HCT116 (cell line): ENCODE measurements at regions not wholly inside any gene's neighbourhood (a gene's known extent, or its start where the extent isn't known, plus 50 kb on each side); places are given as distances from the start of the nearest gene placed in this dataset.

Source experiments
- ATAC-seq: fragments of 200-7000 bp; cut with Tn5 transposase; 2 replicates; pipeline ENCODE4 v1.9.1; 2020; ENCODE audit warnings: mild to moderate bottlenecking, moderate library complexity
- BruUV-seq: library from RNA; stranded (reverse); fragments of 400-500 nt; replicated peaks from 2 replicates; lab custom pipeline; 2021; lab: Mats Ljungman, UMichigan
- CTCF ChIA-PET: fragments of 300-600 bp; sonication (Branson Sonifier 250); formaldehyde crosslinking; loops from one replicate; lab custom pipeline; 2021; ENCODE audit warnings: antibody characterized with exemption; lab: Charles Lee
- POLR2A ChIA-PET: fragments of 300-600, 350-600 bp; sonication (Branson Sonifier 250); formaldehyde crosslinking; loops from one replicate; lab custom pipeline; 2021; ENCODE audit warnings: antibody characterized with exemption; lab: Charles Lee
- RAD21 ChIA-PET, 2 experiments: fragments of 300-600 bp; sonication (Branson Sonifier 250); formaldehyde crosslinking; loops; one replicate each; lab custom pipeline; 2023; ENCODE audit warnings: low total read pairs in 2 of 2; ENCODE audit not compliant: uncharacterized antibody in 2 of 2, unreplicated experiment in 2 of 2, low non-redundant PET in 1 of 2; lab: Charles Lee
- DNase-seq: peaks from one replicate; pipeline ENCODE4 v3.0.0-alpha.2; 2010; ENCODE audit warnings: low read depth, low spot score
- H2AFZ ChIP-seq: fragments of 200-600 bp; shearing (Covaris generic), sonication (generic); 2 replicates; pipeline ENCODE4 v1.6.1; 2017; ENCODE audit warnings: low read depth, mixed run types, mixed read lengths, antibody characterized with exemption, low read length; ENCODE audit not compliant: poor library complexity, severe bottlenecking
- H3K27ac ChIP-seq: 2 replicates; pipeline ENCODE4 v1.5.1; 2012; ENCODE audit warnings: low read depth, low read length
- H3K27me3 ChIP-seq: fragments of 200-600 bp; sonication (generic); 2 replicates; pipeline ENCODE4 v1.6.1; 2016; ENCODE audit warnings: mixed run types, low read length, mixed read lengths; ENCODE audit not compliant: insufficient read depth
- H3K36me3 ChIP-seq, 2 experiments: fragments of 200-500 bp in 1 of 2; fragments of 200-600 bp in 1 of 2; sonication (Bioruptor generic) in 1 of 2; sonication (generic) in 1 of 2; 2 replicates each; pipeline versions ENCODE4 v1.5.1 to v1.6.1; 2014 to 2016; ENCODE audit warnings: low read length in 2 of 2, inconsistent platforms in 1 of 2, mixed read lengths in 1 of 2, mixed run types in 1 of 2; ENCODE audit not compliant: insufficient read depth in 2 of 2, control insufficient read depth in 1 of 2
- H3K4me1 ChIP-seq, 2 experiments: fragments of 200-600 bp in 1 of 2; sonication (generic) in 1 of 2; 2 replicates each; pipeline versions ENCODE4 v1.5.1 to v1.6.1; 2012 to 2017; ENCODE audit warnings: low read length in 2 of 2, inconsistent platforms in 1 of 2, mild to moderate bottlenecking in 1 of 2, mixed read lengths in 1 of 2, mixed run types in 1 of 2, moderate library complexity in 1 of 2; ENCODE audit not compliant: insufficient read depth in 2 of 2, control insufficient read depth in 1 of 2
- H3K4me2 ChIP-seq: fragments of 200-600 bp; sonication (generic); 2 replicates; pipeline ENCODE4 v1.6.1; 2017; ENCODE audit warnings: mixed run types, low read length, mixed read lengths
- H3K4me3 ChIP-seq, 2 experiments: fragments of 200-600 bp in 1 of 2; sonication (generic) in 1 of 2; replicated peaks in 1 of 2; 2 replicates each; pipeline ENCODE4 v1.5.1; 2011 to 2016; ENCODE audit warnings: low read length in 2 of 2, control low read depth in 1 of 2, low read depth in 1 of 2, mild to moderate bottlenecking in 1 of 2, mixed read lengths in 1 of 2, mixed run types in 1 of 2
- H3K79me2 ChIP-seq: fragments of 200-600 bp; sonication (generic); 2 replicates; pipeline ENCODE4 v1.6.1; 2017; ENCODE audit warnings: mild to moderate bottlenecking, mixed run types, low read length, moderate library complexity, mixed read lengths; ENCODE audit not compliant: insufficient read depth
- H3K9ac ChIP-seq: fragments of 200-600 bp; sonication (generic); 2 replicates; pipeline ENCODE4 v1.6.1; 2016; ENCODE audit warnings: low read length, mixed read lengths
- H3K9me2 ChIP-seq: fragments of 200-600 bp; sonication (generic), shearing (Covaris generic); 2 replicates; pipeline ENCODE4 v1.6.1; 2017; ENCODE audit warnings: mixed run types, mild to moderate bottlenecking, moderate library complexity; ENCODE audit not compliant: insufficient read depth
- H3K9me3 ChIP-seq, 2 experiments: fragments of 200-500 bp in 1 of 2; fragments of 200-600 bp in 1 of 2; sonication (Bioruptor generic) in 1 of 2; sonication (generic) in 1 of 2; 2 replicates each; pipeline ENCODE4 v1.6.1; 2014 to 2017; ENCODE audit warnings: low read length in 2 of 2, mixed read lengths in 2 of 2, inconsistent platforms in 1 of 2, low read depth in 1 of 2, mild to moderate bottlenecking in 1 of 2, mixed run types in 1 of 2, moderate library complexity in 1 of 2; ENCODE audit not compliant: control insufficient read depth in 1 of 2, insufficient read depth in 1 of 2
- H4K20me1 ChIP-seq: fragments of 200-600 bp; sonication (generic), shearing (Covaris generic); 2 replicates; pipeline ENCODE4 v1.6.1; 2017; ENCODE audit warnings: mixed run types, mild to moderate bottlenecking, moderate library complexity; ENCODE audit not compliant: insufficient read depth
- CBX3 ChIP-seq: IDR thresholded peaks from 2 replicates; pipeline ENCODE4 v1.6.1; 2012; ENCODE audit warnings: low read depth
- CEBPB ChIP-seq: IDR thresholded peaks from 2 replicates; pipeline ENCODE4 v1.6.1; 2012; ENCODE audit warnings: low read depth
- ELF1 ChIP-seq: IDR thresholded peaks from 2 replicates; pipeline ENCODE4 v1.6.1; 2012; ENCODE audit warnings: low read depth, borderline replicate concordance
- EZH2 ChIP-seq: fragments of 200-600 bp; sonication (generic); IDR thresholded peaks from 2 replicates; pipeline ENCODE4 v1.6.1; 2017; ENCODE audit warnings: antibody characterized with exemption, mixed run types
- EZH2phosphoT487 ChIP-seq: fragments of 200-600 bp; IDR thresholded peaks from 2 replicates; pipeline ENCODE4 v1.6.1; 2018; ENCODE audit warnings: antibody characterized with exemption, borderline replicate concordance
- MAX ChIP-seq: IDR thresholded peaks from 2 replicates; pipeline ENCODE4 v1.6.1; 2012
- RAD21 ChIP-seq: IDR thresholded peaks from 2 replicates; pipeline ENCODE4 v1.6.1; 2012; ENCODE audit warnings: low read depth, mild to moderate bottlenecking
- REST ChIP-seq: IDR thresholded peaks from 2 replicates; pipeline ENCODE4 v1.6.1; 2012; ENCODE audit warnings: low read depth
- SIN3A ChIP-seq: IDR thresholded peaks from 2 replicates; pipeline ENCODE4 v1.6.1; 2012; ENCODE audit warnings: low read depth
- SP1 ChIP-seq: IDR thresholded peaks from 2 replicates; pipeline ENCODE4 v1.6.1; 2012; ENCODE audit warnings: low read depth
- SRF ChIP-seq: IDR thresholded peaks from 2 replicates; pipeline ENCODE4 v1.6.1; 2012; ENCODE audit warnings: low read depth
- TCF7L2 ChIP-seq: IDR thresholded peaks from 2 replicates; pipeline ENCODE4 v1.7.0; 2011; ENCODE audit warnings: borderline replicate concordance, inconsistent platforms; ENCODE audit not compliant: insufficient read depth, insufficient read length; ENCODE audit errors: extremely low read depth
- YY1 ChIP-seq: IDR thresholded peaks from 2 replicates; pipeline ENCODE4 v1.6.1; 2011; ENCODE audit warnings: low read length, low read depth, moderate library complexity, mild to moderate bottlenecking; ENCODE audit not compliant: insufficient replicate concordance; ENCODE audit errors: extremely low read depth
- ZBTB33 ChIP-seq: IDR thresholded peaks from 2 replicates; pipeline ENCODE4 v1.6.1; 2011; ENCODE audit warnings: mild to moderate bottlenecking, low read length, moderate library complexity; ENCODE audit not compliant: insufficient replicate concordance; ENCODE audit errors: extremely low read depth
- ZFX ChIP-seq: fragments of 450-650 bp; IDR thresholded peaks from 2 replicates; pipeline ENCODE4 v1.6.1; 2017
- ZNF274 ChIP-seq: fragments of 200-500 bp; sonication (Bioruptor generic); IDR thresholded peaks from 2 replicates; pipeline ENCODE4 v1.6.1; 2014; ENCODE audit warnings: mild to moderate bottlenecking, low read depth, low read length, inconsistent platforms
- intact Hi-C: fragments of 100-400 bp; cut with micrococcal nuclease; formaldehyde crosslinking; loops from 2 replicates; pipeline ENCODE4 v1.10.0; 2022

GRCh38 chr21:25186273-25186672 lies 421.0 kb downstream of the MRPL39 start:
- POLR2A ChIA-PET: no interaction called here
- no peak for TF ChIP-seq EZH2phosphoT487
- H4K20me1 ChIP-seq: no peaks in the 10 kb centered on the region
- CTCF ChIA-PET: no interaction called here
- RAD21 ChIA-PET: no interaction called here
- BruUV-seq: no TSS peak
- peaks cover 6 to 39% of the 10 kb centered on the region in 2 experiments; a peak in 3 of 4 replicates for H3K9me3 ChIP-seq
- H3K4me1 ChIP-seq: no peaks in the 10 kb centered on the region
- H3K27me3 ChIP-seq: no peaks in the 10 kb centered on the region
- no peaks in the 10 kb centered on the region for H3K9me2 ChIP-seq
- intact Hi-C loops: no loop called here
- ATAC-seq (no peak), DNase-seq (no peak)
- no peaks in the 10 kb centered on the region for H3K36me3 ChIP-seq
- H3K27ac ChIP-seq: no peak overlapping the region
- no peak overlapping the region for H3K4me2 ChIP-seq
- H3K9ac ChIP-seq: no peak overlapping the region
- no peak overlapping the region for H2AFZ ChIP-seq
- H3K4me3 ChIP-seq: no peak overlapping the region
- H3K79me2 ChIP-seq: no peaks in the 10 kb centered on the region

GRCh38 chr21:25183577-25183976 lies 423.7 kb downstream of the MRPL39 start:
- Histone ChIP-seq H3K27ac (no peak overlapping the region), H3K9me3 (peaks cover 10 to 32% of the 10 kb centered on the region in 2 experiments; a peak in 3 of 4 replicates), H3K4me3 (no peak overlapping the region)
- no peak for ATAC-seq
- TF ChIP-seq ZNF274 (no peak), ZBTB33 (no peak), REST (no peak), ELF1 (no peak), CBX3 (no peak), MAX (no peak), SIN3A (no peak), RAD21 (no peak), CEBPB (no peak), YY1 (no peak), EZH2 (no peak), TCF7L2 (no peak), SRF (no peak), SP1 (no peak), ZFX (no peak)
- TF ChIP-seq, all 23 proteins: peak for 0
- Histone ChIP-seq H4K20me1 (no peaks in the 10 kb centered on the region), H3K9ac (no peak overlapping the region), H3K36me3 (no peaks in the 10 kb centered on the region), H3K79me2 (no peaks in the 10 kb centered on the region), H3K4me2 (no peak overlapping the region), H3K4me1 (no peaks in the 10 kb centered on the region), H3K9me2 (no peaks in the 10 kb centered on the region), H2AFZ (no peak overlapping the region), H3K27me3 (no peaks in the 10 kb centered on the region)
- ChIA-PET CTCF (no interaction called here), RAD21 (no interaction called here), POLR2A (no interaction called here)
- no TSS peak for BruUV-seq
- no peak for DNase-seq
- intact Hi-C loops: no loop called here
